ENCODE measurements at regions not wholly inside any gene's neighbourhood (a gene's known extent, or its start where the extent isn't known, plus 50 kb on each side); places are given as distances from the start of the nearest gene placed in this dataset.

GRCh38 chr2:164243315-164243714, 378.0 kb downstream of the GRB14 start:
- Histone ChIP-seq H3K14ac (replicated peaks; ENCODE audit: low read depth, low read length) (no peak overlapping the region), H3K27me3 (ENCODE audit: control insufficient read depth, insufficient read depth, low read length) (no peaks in the 10 kb centered on the region), H3K79me1 (ENCODE audit: low read depth in 1 of 2, low read length in 2 of 2) (no peaks in the 10 kb centered on the region), H3K4me1 (ENCODE audit: control insufficient read depth, insufficient read depth, low read length) (no peaks in the 10 kb centered on the region), H2BK15ac (ENCODE audit: low read depth, low read length) (no peak overlapping the region), H2BK120ac (ENCODE audit: low read depth, low read length) (no peak overlapping the region), H3K23ac (ENCODE audit: low read depth, low read length) (no peak overlapping the region), H3K9me3 (ENCODE audit: control insufficient read depth, insufficient read depth, low read length) (0 out of 2 replicates have a peak, but pooled peaks cover 2% of the 10 kb centered on the region), H2BK20ac (ENCODE audit: low read depth, low read length) (no peak overlapping the region), H4K5ac (ENCODE audit: low read depth, low read length) (no peak overlapping the region), H3K27ac (ENCODE audit: insufficient read depth, low read length) (no peak overlapping the region), H2AK5ac (ENCODE audit: low read depth, low read length) (no peak overlapping the region), H3K4ac (ENCODE audit: low read depth, low read length) (no peak overlapping the region), H4K8ac (ENCODE audit: low read depth in 2 of 2, low read length in 2 of 2) (no peak overlapping the region), H3K36me3 (ENCODE audit: control insufficient read depth, insufficient read depth, low read length) (no peaks in the 10 kb centered on the region), H2AFZ (replicated peaks; ENCODE audit: low read length, poor library complexity) (no peak overlapping the region), H4K20me1 (ENCODE audit: insufficient read depth, low read length) (no peaks in the 10 kb centered on the region), H2AK9ac (replicated peaks; ENCODE audit: low read depth, low read length, poor library complexity) (no peak overlapping the region), H3K9me1 (ENCODE audit: insufficient read depth, low read length) (no peaks in the 10 kb centered on the region), H3K9ac (ENCODE audit: low read depth, low read length) (no peak overlapping the region), H3K18ac (ENCODE audit: low read depth, low read length) (no peak overlapping the region), H3K56ac (ENCODE audit: extremely low read depth, insufficient read depth, low read length) (no peak overlapping the region), H4K91ac (ENCODE audit: insufficient read depth, low read depth, low read length) (no peak overlapping the region), H3K4me3 (ENCODE audit: insufficient read depth, low read depth, low read length) (no peak overlapping the region), H3K4me2 (ENCODE audit: low read depth, low read length) (no peak overlapping the region), H2BK5ac (ENCODE audit: low read depth, low read length, poor library complexity, severe bottlenecking) (no peak overlapping the region)
- TF ChIP-seq RCOR1 (IDR thresholded peaks at IDR 0.05; ENCODE audit: insufficient replicate concordance, low read length) (no peak), FOS (IDR thresholded peaks at IDR 0.05; ENCODE audit: low read depth, low read length) (no peak), POLR2A (IDR thresholded peaks at IDR 0.05; ENCODE audit: low read depth, low read length) (no peak), MXI1 (IDR thresholded peaks at IDR 0.05; ENCODE audit: borderline replicate concordance, low read depth, low read length) (no peak), BHLHE40 (IDR thresholded peaks at IDR 0.05; ENCODE audit: low read depth, low read length) (no peak), USF2 (IDR thresholded peaks at IDR 0.05; ENCODE audit: low read depth, low read length) (no peak), MAZ (IDR thresholded peaks at IDR 0.05; ENCODE audit: borderline replicate concordance, low read depth, low read length) (no peak), NFE2L2 (IDR thresholded peaks at IDR 0.05; ENCODE audit: low read depth, low read length) (no peak), CTCF (conservative IDR thresholded peaks at IDR 0.05; ENCODE audit: low read depth, low read length) (no peak), ELK1 (IDR thresholded peaks at IDR 0.05; ENCODE audit: borderline replicate concordance, low read depth, low read length) (no peak), SMC3 (IDR thresholded peaks at IDR 0.05; ENCODE audit: low read depth, low read length) (no peak), RAD21 (IDR thresholded peaks at IDR 0.05; ENCODE audit: low read length) (no peak)
- ChIA-PET POLR2A (ENCODE audit: unreplicated experiment) (no interaction called here), CTCF (no interaction called here)
- no TSS peak for BruUV-seq (replicated peaks)
- dilution Hi-C loops (cut with HindIII; ENCODE audit: low sequenced_read_pairs, unreplicated experiment) (no loop called here), in situ Hi-C loops (cut with MboI; ENCODE audit: low sequenced_read_pairs) (no loop called here), intact Hi-C loops (cut with micrococcal nuclease) (no loop called here)
- DNase-seq (no peak), ATAC-seq (ENCODE audit: low read depth) (no peak)

Measured in IMR-90 (cell line).